ENCODE measurements at regions not wholly inside any gene's neighbourhood (a gene's known extent, or its start where the extent isn't known, plus 50 kb on each side); places are given as distances from the start of the nearest gene placed in this dataset.
"Not testable (repeated sequence)": the region's sequence is repeated elsewhere in the genome, so short reads cannot be mapped to it uniquely, and the experiment has no call there.

- DNase-seq (ENCODE audit: low spot score): peak; percentile 56
- TF ChIP-seq CTCF (IDR thresholded peaks at IDR 0.05): no peak
- no peak overlapping the region for H3K4me3 ChIP-seq
- no peak overlapping the region for H3K27ac ChIP-seq
Measured at GRCh38 chr22:22770881-22771280, 116.7 kb upstream of the IGLL5 start.

- Histone ChIP-seq H3K27ac (no peak overlapping the region), H3K4me3 (no peak overlapping the region)
- no peak for TF ChIP-seq CTCF (IDR thresholded peaks at IDR 0.05)
- peak; percentile 29 for DNase-seq (ENCODE audit: low spot score)
Measured at GRCh38 chr22:22771696-22772377, 115.8 kb upstream of the IGLL5 start.

GRCh38 chr22:22772396-22772795, 115.2 kb upstream of the IGLL5 start:
- peak; percentile 52 for DNase-seq (ENCODE audit: low spot score)

GRCh38 chr22:22772883-22773282, 114.7 kb upstream of the IGLL5 start:
- H3K27ac ChIP-seq: no peak overlapping the region
- no peak for TF ChIP-seq CTCF (IDR thresholded peaks at IDR 0.05)
- DNase-seq (ENCODE audit: low spot score): peak; percentile 49
- H3K4me3 ChIP-seq: no peak overlapping the region

More at GRCh38 chr22:22772396-22772795, 115.2 kb upstream of the IGLL5 start:
- Histone ChIP-seq H3K4me3 (no peak overlapping the region), H3K27ac (no peak overlapping the region)
- TF ChIP-seq CTCF (IDR thresholded peaks at IDR 0.05): no peak

GRCh38 chr22:22773427-22773826, 114.2 kb upstream of the IGLL5 start:
- Histone ChIP-seq H3K27ac (no peak overlapping the region), H3K4me3 (no peak overlapping the region)
- TF ChIP-seq CTCF (IDR thresholded peaks at IDR 0.05): no peak
- peak; percentile 24 for DNase-seq (ENCODE audit: low spot score)

- no peak overlapping the region for H3K27ac ChIP-seq
- no peak for TF ChIP-seq CTCF (IDR thresholded peaks at IDR 0.05)
- no peak overlapping the region for H3K4me3 ChIP-seq
- peak; percentile 49 for DNase-seq (ENCODE audit: low spot score)
Measured at GRCh38 chr22:22773979-22774604, 113.5 kb upstream of the IGLL5 start.

GRCh38 chr22:22774762-22775161, 112.9 kb upstream of the IGLL5 start:
- H3K27ac ChIP-seq, H3K4me3 ChIP-seq: not testable (repeated sequence)
- peak; percentile 17 for DNase-seq (ENCODE audit: low spot score)

Measured in coronary artery (tissue), 2 donors.